GM18868 (cell line): ENCODE measurements at regions not wholly inside any gene's neighbourhood (a gene's known extent, or its start where the extent isn't known, plus 50 kb on each side); places are given as distances from the start of the nearest gene placed in this dataset.

Experiments used
- ATAC-seq: cut with Tn5 transposase; IDR thresholded peaks from one replicate; pipeline ENCODE4 v1.9.1; 2021; ENCODE audit warnings: mild to moderate bottlenecking, moderate library complexity; ENCODE audit not compliant: unreplicated experiment

DNA sequence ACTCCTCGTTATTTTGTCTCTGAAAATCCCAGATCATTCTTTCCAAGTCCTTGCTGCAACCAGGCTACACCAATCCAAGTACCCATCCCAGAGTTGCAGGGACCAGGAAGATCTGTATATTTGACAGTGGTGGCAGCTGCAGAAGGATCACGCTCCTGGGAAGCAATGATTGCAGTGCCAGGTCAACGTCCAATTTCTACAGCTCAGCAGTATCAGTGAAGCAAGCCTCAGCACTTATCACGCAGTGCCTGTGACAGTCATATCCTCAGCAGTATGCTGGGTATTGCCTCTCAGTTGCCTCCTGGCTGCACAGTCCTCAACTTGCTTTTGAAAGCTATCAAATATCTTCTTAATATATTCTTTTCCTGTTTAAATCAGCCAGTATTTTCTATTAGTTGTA lies 66.7 kb downstream of the BARHL2 start:
- ATAC-seq: no peak

DNA sequence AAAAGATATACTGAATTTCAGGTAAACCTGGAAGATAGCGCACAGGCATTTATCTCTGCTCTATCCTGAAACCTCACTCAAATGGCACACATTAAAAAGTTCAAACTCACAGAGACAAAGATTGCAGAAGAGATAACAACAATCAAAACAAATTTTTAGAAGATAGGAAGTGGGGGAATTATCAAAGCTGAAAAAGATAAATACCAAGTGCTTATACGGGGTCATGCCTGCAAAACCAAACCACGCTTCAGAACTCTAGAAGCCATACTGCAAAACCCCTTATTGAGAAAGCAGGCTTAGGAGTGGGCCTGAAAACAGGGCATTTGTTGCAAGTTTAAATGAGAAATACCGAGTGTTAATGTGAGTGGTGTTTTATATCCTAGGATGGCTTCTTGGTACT lies 76.8 kb downstream of the BARHL2 start:
- no peak for ATAC-seq

DNA sequence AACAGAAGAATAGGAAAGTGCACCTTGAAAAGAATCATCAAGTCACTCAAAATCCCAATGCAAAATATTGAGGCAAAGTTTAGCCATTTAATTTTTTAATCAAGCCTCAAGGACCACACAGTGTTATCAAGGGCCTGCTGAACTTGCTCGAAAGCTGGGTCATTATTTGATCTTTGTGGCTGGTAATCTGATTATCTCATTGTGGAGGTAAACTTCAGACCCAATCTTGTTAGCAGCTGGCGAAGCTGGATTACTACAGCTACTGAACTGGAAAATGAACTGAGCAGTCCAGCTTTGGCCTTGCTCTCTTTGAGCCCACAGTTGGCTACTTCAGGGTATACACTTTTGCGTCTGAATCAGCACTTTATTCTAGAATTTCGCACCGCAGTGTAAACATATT lies 94.4 kb downstream of the BARHL2 start:
- ATAC-seq: no peak

DNA sequence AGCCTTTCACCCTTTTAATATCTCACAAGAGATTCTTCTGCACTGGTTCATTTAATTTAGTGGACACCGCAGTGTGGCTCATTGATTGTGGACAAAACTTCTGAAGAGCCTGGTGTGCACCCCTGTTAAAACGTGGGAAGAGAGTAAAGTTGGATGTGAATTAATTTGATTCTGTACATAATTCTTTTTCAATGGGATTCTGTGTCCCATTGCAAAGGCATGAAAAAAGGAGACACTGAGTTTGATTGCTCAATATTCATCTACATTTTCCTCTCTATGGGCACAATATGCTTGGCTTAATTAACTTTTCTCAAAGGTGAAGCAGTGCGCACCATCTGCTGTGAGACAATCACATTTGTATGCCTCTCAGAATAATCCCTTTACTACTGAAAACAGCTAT lies 95.1 kb downstream of the BARHL2 start:
- no peak for ATAC-seq

DNA sequence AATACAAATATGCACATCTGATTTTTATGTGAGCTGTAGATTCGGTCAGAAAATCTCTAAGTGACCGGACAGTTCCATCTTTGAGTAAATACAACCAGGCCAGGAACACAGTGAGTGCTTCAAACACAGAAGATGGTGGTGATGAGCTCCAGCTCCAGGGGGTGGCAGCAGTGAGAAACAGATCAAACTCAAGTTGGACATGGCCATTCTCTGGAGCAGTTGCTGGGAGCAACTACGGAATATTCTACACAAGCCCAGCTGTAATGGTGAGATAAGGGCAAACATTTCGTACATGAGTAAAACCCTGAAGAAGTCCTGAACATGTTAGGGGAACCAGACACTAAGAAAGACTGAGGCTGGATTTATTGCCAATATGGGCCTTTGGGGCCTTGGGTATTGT lies 100.7 kb downstream of the BARHL2 start:
- ATAC-seq: no peak

DNA sequence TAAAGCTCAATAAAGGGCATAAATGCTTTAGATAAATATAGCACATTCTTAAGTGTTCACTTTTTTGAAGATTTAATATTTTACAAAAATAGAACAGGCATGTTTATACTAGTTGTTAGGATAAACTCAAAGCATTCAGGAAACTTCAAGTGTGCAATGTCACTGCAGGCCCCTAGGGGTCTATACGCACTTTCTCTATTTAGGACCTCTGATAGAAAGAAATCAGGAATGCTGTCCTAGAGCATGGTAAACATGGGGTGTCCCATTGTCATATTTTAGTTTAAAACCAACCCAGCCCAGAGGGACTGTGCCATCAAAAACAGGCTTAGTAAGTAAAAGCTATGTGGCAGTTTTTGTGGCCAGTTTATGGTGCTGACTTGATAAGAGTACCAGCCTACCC lies 102.2 kb downstream of the BARHL2 start:
- no peak for ATAC-seq

DNA sequence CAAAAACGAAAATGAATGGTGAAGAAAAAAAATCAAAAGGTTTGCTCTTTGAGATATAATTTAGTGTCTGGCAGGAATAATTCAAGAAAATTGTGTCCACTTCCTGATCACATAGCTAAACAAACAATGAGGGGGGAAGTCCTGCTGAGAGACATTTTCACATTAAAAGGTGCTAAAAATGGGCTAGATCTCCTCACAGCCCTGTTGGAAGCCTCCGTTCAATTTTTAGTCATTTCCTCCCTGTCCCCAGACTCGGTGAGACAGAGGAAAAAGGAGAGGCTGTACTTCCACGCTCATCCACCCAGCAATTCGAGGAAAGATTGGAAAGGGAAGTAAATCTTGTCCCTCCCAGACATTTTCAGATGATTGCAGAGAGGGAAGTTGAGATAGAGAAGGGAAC lies 103.7 kb downstream of the BARHL2 start:
- ATAC-seq: no peak

DNA sequence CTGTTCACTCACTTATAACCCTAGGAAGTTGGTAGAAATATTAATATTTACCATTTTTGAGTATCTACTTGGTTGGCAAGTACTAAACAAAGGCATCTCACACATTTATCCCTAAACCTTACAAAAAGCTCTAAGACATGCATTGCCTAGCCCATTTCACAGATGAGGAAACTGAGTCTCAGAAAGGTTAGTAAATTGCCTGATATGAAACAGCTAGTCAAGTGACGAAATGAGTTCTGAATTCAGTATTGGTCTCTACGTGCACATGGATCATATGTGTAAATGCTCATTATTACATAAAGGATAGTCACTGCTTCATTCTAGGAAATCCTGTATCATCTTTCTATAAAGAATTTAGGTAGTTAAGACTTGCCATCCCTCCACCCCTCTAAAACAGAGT lies 105.1 kb downstream of the BARHL2 start:
- ATAC-seq: no peak

DNA sequence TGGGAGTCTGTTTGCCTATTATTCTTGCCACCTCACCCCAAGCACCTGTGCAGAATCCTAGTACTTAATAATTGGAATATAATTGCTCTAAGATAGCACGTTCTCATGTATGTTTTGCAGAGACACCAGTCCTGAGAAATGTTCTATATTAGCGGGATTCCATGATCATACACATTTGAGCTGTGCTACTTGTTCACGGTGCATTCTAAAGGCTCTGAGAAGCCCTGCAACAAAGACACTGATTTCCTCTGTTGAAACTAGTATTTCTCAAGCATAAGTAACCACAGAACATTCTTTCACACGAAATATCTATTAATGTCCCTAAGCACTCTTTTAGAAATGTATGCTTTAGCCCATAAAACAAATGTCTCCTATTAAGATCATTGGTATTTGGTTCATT lies 109.4 kb downstream of the BARHL2 start:
- no peak for ATAC-seq

DNA sequence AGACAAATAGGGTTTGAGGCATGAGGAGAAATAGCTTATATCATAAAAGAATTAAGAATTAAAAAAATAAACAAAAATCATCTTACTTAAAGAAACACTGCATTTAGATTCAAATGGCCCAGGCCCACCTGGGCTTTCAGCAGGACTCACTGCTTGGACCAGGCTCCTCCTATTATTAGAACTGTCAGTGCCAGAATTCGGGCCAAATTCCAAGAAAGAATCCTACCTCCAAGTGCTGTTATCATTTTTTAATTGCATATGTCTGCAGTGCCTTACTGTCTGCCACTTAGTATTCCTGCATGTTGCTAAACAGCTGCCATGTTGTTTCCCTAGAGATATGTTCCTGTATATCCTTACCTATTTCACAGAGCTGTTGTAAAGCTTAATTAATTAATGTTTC lies 112.0 kb downstream of the BARHL2 start:
- no peak for ATAC-seq

DNA sequence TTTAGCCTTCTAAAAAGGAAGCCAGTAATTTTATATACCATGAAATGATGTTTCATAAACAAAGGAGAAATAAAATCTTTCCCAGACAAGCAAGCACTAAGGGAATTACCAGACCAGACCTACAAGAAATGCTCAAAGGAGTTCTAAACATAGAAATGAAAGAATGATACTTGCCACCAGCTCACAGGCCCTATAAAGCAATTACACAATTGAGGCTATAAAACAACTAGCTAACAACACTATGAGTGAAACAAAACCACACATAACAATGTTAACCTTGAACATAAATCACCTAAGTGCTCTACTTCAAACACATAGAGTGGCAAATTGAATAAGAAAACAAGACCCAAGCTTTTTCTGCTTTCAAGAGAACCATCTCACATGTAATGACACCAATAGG lies 123.8 kb downstream of the BARHL2 start:
- ATAC-seq: no peak

DNA sequence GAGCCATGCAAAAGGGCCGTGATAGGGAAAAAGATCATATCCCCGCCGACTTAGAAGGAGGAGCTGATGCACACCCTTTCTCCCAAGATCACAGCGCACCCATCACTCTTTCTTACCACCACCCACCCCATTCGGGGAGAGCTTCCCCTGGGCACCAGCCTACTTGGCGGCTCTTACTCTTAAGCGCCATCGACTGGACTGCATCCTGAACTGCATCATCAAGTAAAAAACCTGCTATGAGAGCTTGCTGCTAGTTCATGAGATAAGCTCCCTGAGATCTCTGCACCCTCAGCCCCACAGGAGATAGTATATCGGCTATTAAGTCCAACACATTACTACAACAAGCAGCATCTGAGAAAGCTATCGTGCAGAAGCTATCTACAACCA lies 125.1 kb downstream of the BARHL2 start:
- ATAC-seq: no peak

DNA sequence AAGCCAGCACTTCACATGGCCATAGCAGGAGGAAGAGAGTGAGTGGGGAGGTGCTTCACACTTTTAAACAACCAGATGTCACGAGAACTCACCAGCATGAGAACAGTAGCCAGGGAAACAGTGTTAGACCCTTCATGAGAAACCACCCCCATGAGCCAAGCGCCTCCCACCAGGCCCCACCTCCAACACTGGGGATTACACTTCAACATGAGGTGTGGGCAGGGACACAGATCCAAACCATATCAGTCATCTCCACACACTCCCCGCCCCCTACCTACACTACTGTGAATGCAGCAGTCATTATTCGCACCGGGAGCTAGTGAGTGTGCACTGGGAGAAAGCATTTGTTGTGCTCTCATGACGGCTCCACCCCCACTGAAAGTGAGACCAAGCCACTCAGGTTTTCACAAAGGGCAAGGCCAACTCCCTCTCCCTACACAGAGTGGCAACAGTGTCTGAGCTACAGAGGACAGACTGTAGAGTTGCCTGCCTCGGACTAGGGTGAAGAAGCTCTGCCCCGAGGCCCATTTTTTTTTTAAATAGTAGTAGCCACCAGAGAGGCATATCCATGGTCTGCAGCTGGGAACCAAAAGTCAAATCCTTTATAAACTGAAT lies 125.6 kb downstream of the BARHL2 start:
- no peak for ATAC-seq

DNA sequence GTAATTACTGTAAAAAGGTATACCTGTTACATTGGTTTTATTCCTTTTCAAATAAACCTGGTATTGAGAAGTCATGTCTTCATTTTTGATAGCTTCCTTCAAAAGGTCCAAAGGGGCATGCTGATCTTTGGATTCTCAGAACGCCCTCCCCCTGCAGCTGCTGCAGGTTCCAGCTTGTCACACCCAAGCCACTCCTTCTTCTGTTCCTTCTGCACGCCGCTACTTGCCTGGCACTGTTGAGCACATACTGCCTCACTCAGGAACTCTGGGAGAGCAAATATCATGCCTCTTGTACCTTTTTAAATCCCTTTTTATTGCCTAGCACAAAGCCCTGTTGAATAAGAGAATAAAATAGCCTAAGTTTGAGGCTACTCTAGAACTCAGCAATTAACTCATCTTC lies 136.9 kb downstream of the BARHL2 start:
- no peak for ATAC-seq

DNA sequence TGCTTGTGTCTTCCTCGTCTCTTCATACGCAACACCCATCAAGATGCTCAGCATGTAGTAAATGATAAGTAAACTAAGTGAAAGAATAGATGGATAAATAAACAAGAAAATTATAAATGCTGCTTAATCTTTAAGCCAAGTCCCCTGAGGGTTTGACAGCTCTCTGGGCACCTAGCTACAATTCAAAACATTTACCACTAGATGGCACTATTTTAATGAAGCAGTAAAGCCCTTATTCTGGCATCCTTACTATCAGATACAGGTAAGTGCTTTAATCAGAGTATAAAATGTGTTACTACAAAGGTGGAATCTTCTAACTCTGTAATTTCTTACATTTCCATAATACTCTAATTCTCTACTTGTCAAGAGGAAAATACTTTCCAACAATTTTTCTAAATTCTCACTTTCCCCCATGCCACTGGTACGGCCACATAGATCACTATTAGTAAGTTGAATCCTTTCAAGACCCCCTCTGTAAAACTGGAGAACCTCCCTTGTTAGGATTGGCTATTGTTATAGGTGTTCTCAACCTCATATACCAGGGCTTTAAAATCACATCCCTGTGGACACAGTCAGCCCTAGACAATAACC lies 137.8 kb downstream of the BARHL2 start:
- ATAC-seq: peak; percentile 86

DNA sequence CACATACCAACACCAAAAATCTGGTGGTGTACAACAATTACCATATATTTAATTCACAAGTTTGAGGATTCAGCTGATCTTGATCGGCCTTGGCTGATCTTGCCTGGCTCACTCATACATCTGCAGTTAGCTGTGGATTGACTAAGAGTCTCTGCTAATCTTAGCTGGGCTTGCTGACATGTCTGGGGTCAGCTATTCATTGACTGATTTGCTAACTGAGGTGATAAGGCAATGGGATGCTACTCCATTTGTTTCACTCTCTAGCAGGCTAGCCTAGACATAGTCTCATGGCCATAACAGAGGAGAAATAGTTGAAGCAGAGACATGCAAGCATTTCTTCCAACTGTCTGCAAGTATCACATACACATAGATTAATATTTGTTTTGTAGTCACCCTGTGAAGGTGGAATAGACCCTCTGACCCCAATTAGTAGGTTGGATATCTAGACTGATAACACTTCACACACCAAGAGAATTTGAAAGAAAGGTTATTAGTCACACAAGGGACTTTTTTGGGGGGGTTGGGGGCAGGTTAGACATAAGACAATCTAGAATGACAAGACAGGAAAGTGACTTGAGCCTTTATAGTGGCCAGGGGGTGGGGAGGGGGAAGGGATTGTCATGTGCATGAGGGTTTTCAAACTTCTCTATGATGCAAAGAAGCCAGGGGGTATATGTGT lies 142.3 kb downstream of the BARHL2 start:
- ATAC-seq: no peak

DNA sequence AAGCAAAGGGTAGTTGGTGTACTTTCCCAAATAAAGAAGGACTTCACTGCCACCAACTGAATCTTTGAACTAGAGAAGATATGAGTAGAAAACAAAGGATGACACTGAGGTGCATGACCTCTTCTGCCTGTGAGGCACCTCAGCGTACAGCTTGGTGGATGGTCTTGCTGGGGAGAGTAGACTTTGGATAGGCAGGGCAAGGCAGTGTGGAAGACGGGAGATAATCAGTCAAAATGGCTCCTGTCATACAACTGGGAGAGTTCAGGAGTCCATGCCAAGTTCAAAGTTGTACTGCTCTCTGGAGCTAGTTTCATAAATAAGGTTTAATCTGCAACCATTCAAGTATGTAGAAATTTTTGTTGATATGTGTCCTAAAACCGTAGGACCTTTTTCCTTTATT lies 143.4 kb downstream of the BARHL2 start:
- no peak for ATAC-seq

DNA sequence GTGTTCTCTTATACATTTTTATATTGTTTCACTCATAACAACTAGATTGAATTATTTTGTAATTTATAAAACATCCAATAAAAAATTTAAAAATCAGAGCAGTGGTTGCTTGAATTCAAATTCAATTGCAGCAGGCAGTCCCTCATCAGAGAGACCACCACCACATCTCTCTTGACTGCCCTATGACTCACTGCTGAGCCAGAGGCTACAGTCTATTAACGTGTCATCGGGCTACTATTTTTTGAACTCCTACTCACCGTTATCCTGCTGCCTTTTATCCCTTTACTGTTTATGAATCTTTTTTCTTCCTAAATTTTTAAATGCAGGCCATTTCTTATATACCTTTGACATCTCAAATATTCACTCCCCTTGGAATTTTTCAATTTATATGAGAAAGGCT lies 144.7 kb downstream of the BARHL2 start:
- ATAC-seq: no peak

DNA sequence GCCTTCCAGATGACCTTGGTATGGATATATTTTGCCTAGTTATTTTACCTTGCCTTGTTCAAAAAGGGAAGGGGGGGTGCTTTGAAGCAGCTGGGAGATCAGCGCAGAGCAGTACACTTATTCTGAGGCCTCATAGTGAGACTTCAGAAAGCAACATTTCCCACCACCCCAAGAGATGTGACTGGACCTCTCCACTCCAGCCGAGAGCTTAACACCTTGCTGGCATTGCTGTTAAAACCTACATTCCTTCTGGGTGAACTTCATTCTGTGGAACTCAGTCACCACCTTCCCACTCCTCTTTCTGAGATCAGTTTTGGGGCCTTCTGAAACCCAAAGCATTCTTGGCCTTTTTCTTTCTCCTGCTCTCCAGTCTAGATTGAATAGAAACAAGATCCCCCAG lies 148.7 kb downstream of the BARHL2 start:
- no peak for ATAC-seq

DNA sequence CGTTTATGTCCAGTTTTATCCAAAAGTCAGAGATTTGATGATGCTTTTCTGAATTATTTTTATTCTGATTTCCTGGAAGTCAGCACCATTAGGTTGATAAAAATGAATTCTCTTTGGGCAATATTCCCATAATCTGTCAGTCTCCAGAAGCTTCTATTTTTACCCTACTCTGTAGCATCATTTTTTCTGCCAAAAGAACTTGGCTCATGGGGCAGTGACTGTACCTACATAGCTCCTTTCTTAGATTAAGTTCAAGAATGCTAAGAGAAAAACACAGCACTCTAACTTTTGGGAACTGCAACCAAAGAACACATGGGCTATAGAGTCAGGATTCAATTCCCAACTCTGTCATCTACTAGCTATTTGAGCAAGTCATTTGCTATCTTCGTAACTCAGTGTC lies 152.9 kb downstream of the BARHL2 start:
- no peak for ATAC-seq

DNA sequence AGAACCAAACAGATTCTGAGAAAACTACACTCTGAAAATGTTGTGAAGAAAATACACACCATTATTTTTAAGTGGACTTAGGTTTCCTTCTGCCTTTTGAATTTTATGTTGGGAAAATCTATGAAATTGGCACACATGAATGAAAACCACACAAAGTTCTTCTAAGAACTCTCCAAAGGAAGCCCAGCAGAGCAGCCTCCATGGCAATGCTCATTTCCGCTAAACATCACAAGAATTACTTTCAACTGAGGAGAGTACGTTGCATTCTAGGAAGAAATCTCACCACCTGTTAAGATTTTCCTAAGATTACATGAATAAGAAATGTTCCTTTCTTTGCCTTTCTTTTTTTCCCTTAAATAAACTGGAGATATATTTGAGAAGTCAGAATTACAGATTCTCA lies 154.2 kb downstream of the BARHL2 start:
- ATAC-seq: no peak

DNA sequence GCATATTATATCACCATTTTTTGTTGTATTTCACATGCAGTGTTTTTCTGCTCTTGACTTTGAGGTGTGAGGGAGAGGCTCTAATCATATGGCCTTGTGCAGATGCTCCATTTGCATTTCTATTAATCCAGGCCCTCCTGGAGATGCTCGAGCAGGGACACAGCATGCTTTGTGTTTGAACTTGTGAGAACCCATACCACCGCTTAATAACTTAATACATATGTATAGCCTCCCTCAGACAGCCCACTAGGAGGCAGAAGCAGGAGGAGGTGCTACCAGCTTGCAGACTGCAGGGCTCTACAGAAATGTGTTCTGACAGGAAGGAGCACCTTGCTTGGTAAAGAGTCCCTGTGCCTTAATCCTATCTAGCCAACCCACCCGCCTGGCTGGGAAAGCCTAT lies 155.2 kb downstream of the BARHL2 start:
- ATAC-seq: no peak
